M059J (cell line): ENCODE measurements at regions not wholly inside any gene's neighbourhood (a gene's known extent, or its start where the extent isn't known, plus 50 kb on each side); places are given as distances from the start of the nearest gene placed in this dataset.
A peak's percentile ranks its signal among the peaks of the same experiment; 100 is the strongest.
"Not testable (repeated sequence)": the region's sequence is repeated elsewhere in the genome, so short reads cannot be mapped to it uniquely, and the experiment has no call there.

Source experiments
- DNase-seq: peaks from one replicate; pipeline ENCODE4 v3.0.0-alpha.2; 2012; ENCODE audit warnings: low read depth

DNA sequence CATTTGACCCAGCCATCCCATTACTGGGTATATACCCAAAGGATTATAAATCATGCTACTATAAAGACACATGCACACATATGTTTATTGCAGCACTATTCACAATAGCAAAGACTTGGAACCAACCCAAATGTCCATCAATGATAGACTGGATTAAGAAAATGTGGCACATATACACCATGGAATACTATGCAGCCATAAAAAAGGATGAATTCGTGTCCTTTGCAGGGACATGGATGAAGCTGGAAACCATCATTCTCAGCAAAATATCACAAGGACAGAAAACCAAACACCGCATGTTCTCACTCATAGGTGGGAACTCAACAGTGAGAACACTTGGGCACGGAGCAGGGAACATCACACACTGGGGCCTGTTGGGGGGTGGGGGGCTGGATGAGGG, 290.0 kb upstream of the HNRNPA3 start:
- DNase-seq = not testable (repeated sequence)

GRCh38 chr2:176923205-176923604, 289.4 kb upstream of the HNRNPA3 start:
- DNase-seq = no peak

- DNase-seq = peak; percentile 2
Observed at GRCh38 chr2:176924909-176925534, 287.6 kb upstream of the HNRNPA3 start.

DNA sequence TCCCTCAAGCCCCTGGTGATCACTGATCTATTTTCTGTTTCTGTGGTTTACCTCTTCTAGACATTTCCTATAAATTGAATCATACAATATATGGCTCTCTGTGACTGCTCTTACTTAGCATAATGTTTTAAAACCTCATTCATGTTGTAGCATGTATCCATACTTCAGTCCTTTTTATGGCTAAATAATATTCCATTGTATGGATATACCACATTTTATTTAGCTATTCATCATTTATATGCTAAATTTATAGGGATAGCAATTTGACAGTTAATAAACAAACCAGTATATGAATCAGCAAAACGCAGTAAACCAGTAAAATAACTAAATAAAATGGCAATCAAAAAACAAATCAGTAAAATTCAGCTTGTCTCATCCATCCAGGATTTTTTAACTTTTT, 286.1 kb upstream of the HNRNPA3 start:
- DNase-seq = no peak

DNA sequence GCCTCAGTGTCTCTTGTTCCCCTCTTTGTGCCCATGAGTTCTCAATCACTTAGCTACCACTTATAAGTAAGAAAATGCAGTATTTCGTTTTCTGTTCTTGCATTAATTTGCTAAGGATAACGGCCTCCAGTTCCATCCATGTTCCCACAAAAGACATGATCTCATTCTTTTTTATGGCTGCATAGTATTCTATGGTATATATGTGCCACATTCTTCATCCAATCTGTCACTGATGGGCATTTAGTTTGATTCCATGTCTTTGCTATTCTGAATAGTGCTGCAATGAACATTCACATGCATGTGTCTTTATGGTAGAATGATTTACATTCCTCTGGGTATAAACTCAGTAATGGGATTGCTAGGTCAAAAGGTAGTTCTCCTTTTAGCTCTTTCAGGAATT, 283.2 kb upstream of the HNRNPA3 start:
- not testable (repeated sequence) for DNase-seq

DNA sequence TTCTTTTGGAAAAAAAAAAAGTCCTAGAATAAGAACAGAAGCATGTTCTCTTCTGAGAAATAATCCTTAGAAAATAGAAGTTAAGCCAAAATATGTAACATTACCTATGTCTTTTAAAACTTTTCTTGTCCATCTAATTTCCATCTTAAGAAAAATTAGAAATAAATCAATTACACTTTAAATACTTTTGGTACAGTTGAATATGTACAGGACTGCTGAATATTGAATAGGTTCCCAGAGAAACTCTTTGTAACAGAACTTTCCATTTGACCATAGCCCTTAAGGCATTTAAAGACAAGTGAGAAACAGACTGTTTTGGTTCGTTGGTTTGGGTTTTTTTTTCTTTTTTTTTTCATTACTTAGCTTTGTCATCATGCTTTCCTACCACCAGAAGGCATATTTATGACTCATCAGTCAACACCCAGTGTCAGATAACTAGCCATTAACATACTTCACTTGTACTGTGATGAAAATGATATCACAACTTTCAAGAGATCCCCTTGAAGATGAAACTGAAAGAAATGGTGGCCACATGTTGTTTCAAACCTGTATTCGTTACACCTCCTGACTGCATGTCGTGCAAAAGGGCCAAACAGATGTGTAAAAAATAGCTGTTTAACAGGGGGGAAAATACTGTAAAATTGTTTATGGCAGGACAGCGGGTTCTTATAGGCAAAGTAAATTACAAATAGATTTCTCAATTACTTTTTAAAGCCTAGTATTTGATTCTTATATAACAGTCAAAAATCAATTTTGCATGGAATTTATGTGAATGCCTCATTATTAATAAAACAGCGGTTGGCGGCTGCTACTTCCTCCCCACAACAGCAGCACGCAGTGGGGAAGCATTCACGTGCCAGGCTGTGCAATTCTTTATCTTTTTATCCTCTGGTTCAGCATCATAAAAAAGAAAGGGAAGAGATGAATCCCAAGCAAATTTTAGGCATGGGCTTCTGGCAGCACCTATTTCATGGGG, 280.7 kb upstream of the HNRNPA3 start:
- DNase-seq = peak; percentile 66

DNA sequence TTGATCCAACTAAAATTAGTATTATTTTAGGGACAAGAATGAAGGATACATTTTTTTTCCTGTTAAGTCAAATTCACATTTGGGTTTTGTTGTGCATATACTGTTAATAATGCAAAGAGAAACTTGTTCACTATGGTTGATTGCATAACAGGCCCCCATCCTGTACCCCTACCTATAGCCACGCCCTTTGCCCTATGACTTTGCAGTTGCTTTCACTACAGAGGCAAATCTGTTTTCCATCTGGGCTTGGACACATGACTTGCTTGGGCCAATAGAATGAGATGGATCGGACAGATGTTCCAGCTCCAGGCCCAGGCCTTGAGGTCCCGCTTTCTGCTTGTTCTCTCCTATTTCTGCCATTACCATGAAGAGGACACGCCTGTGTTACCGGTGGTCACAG, 278.5 kb upstream of the HNRNPA3 start:
- no peak for DNase-seq

DNA sequence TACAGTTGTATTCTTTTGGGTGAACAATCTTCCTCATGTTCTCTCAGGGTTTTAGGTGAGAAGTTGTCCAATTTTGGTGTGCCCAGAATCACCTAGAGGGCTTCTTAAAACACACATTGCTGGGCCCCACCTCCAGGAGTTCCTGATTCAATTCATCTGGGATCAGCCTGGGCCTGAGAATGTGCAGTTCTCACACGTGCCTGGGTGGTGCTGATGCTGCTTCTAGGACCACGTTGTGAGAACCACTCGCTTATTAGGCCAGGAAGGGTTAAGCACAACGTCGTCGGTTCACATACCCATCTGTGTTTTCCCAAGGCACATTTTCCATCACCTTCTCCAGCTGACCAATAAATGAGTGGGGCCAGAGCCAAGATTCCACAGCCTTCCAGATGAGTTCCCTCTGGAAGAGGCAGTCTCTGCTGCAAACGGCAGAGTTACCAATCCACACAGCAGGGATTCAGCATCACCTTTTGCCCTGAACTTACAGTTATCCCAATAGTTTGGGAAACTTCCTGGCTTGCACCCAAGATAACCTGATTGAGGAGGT, 277.7 kb upstream of the HNRNPA3 start:
- no peak for DNase-seq

GRCh38 chr2:176935543-176936102, 277.0 kb upstream of the HNRNPA3 start:
- no peak for DNase-seq

GRCh38 chr2:176936410-176936809, 276.2 kb upstream of the HNRNPA3 start:
- no peak for DNase-seq

- no peak for DNase-seq
Observed at GRCh38 chr2:176944998-176945397, 267.6 kb upstream of the HNRNPA3 start.

DNA sequence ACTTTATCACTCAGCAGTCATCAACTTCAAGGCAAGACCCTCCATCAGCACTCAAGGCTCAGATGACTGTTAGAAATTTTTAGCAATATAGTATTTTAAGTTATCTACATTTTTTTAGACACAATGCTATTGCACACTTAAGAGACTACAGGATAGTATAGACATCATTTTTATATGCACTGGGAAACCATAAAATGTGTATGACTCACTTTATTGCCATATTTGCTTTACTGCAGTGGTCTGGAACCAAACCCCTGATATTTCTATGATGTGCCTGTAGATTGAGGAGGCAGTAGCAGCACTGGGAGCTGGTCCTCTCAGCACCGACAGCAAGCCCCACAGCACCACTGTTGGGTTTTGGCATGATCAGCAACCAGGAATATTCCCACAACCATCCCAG, 264.8 kb upstream of the HNRNPA3 start:
- no peak for DNase-seq

- DNase-seq = not testable (repeated sequence)
Observed at GRCh38 chr2:176951218-176951617, 261.4 kb upstream of the HNRNPA3 start.

DNA sequence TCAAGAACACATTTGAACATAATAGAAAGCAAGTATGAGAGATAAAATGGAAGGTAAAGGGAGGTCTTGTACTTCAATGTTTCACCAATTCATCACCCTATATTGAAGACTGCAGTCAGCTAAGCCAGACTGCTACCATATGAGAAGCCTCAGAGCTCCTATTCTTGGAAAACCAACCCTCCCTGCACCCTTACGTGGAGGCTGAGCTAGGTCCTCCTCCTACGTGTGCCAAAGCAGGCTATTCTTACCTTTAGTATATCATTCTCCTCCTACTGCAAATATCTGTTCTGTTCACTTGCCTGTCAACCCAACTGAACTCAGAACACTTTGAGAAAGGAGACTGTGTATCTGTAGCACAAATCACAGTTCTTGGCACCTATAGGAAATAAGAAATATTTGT, 255.8 kb upstream of the HNRNPA3 start:
- DNase-seq = no peak

- DNase-seq = no peak
Observed at GRCh38 chr2:176959614-176960013, 253.0 kb upstream of the HNRNPA3 start.

DNA sequence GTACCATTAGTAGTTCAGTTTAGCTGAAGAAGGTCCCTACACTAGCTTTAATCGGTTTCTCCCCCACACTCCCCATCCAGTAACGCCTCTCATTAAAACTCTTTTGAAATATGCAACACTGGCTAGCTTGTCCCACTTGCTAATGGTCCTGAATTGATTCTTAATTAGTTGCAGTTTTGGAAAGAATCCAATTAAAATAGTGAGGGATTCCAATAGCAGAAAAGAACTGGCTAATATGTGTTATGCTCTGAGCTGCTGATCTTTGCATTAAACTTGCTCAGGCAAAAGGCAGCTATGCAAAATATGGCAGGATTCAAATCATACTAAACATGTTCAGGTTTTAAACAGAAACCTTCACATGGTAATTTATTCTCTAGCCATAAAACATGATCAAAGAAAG, 252.5 kb upstream of the HNRNPA3 start:
- no peak for DNase-seq

GRCh38 chr2:176960736-176961520, 251.7 kb upstream of the HNRNPA3 start:
- peak; percentile 2 for DNase-seq

DNA sequence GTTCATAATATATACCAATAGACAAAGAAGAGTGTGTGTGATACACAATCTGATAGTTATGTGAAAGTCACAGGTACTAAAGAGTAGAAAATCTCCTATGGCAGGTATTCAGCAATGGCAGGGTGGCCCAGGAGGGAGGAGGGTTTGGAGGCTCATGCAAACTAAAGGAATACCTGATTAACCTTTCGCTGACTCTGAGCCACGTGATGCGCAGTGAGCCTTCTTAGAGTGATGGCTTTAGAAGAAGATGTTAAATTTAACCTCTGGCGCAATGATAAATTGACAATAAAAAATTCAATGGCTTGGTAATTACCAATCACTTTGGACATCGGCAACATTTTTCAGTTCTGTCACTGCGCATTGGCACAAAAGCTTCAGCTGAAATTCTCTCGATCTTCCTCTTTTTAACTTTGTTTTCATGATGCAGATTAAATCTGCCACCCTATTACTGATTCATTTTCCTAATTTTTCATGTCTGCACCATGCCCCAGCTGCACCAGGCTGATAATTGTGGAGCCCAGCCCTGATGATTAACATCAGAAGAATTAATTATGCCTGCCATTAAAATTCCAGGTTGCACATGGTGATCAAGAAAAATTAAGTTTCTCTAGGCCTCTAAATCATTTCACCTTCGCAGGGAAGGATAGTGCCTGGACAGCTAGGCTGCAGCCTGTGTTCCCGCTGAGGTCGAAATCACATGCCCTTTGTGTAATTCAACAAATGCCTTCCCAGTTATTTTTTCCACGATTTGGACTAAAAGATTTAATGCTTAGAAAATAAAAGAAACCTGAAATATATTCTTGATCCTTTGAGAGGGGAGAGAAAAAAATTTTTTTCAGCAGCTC, 250.6 kb upstream of the HNRNPA3 start:
- no peak for DNase-seq

GRCh38 chr2:176963568-176964287, 248.9 kb upstream of the HNRNPA3 start:
- no peak for DNase-seq

- no peak for DNase-seq
Observed at GRCh38 chr2:176967911-176968450, 244.6 kb upstream of the HNRNPA3 start.
